CD4-positive, alpha-beta T cell (primary cell): ENCODE measurements at regions not wholly inside any gene's neighbourhood (a gene's known extent, or its start where the extent isn't known, plus 50 kb on each side); places are given as distances from the start of the nearest gene placed in this dataset.

Experiments used
- ATAC-seq: fragments of 200-7000 bp; cut with Tn5 transposase; one replicate; pipeline ENCODE4 v1.10.0; 2022; ENCODE audit warnings: mild to moderate bottlenecking; ENCODE audit not compliant: poor library complexity
- CTCF ChIA-PET: fragments of 350-600 bp; sonication (Branson Sonifier 250); formaldehyde crosslinking; loops from one replicate; lab custom pipeline; 2021; ENCODE audit warnings: antibody characterized with exemption, inconsistent platforms; lab: Charles Lee
- POLR2A ChIA-PET: fragments of 350-600 bp; sonication (Branson Sonifier 250); formaldehyde crosslinking; loops from one replicate; lab custom pipeline; 2021; ENCODE audit warnings: antibody characterized with exemption, inconsistent platforms; lab: Charles Lee
- DNase-seq, 14 experiments: peaks; one replicate each; pipeline ENCODE4 v3.0.0-alpha.2; 2013 to 2020; ENCODE audit warnings: mixed read lengths in 2 of 14
- H3K27ac ChIP-seq, 2 donors: one replicate each; pipeline versions ENCODE4 v1.5.1 to v1.7.0; 2013; ENCODE audit warnings: low read length in 2 of 2, low read depth in 1 of 2, mild to moderate bottlenecking in 1 of 2
- H3K27me3 ChIP-seq, 2 experiments: 1 replicate in 1 of 2; 2 replicates in 1 of 2; pipeline versions ENCODE4 v1.6.1 to v1.7.0; 2013; ENCODE audit warnings: low read length in 2 of 2, control low read depth in 1 of 2, mild to moderate bottlenecking in 1 of 2, moderate library complexity in 1 of 2; ENCODE audit not compliant: insufficient read depth in 2 of 2, control insufficient read depth in 1 of 2
- H3K36me3 ChIP-seq: one replicate; pipeline ENCODE4 v1.6.1; 2013; ENCODE audit warnings: low read length, control low read depth; ENCODE audit not compliant: insufficient read depth
- H3K4me1 ChIP-seq: one replicate; pipeline ENCODE4 v1.6.1; 2013; ENCODE audit warnings: low read length, control low read depth; ENCODE audit not compliant: insufficient read depth
- H3K4me3 ChIP-seq: one replicate; pipeline ENCODE4 v1.5.1; 2013; ENCODE audit warnings: mild to moderate bottlenecking, low read length, moderate library complexity
- H3K9me3 ChIP-seq, 2 experiments: 1 replicate in 1 of 2; 2 replicates in 1 of 2; pipeline versions ENCODE4 v1.6.1 to v1.7.0; 2013; ENCODE audit warnings: low read length in 2 of 2, mild to moderate bottlenecking in 2 of 2, control low read depth in 1 of 2, moderate library complexity in 1 of 2; ENCODE audit not compliant: control insufficient read depth in 1 of 2, insufficient read depth in 1 of 2
- H3K27ac Mint-ChIP-seq: one replicate; pipeline ENCODE4 v1.8.0; 2020; ENCODE audit warnings: mixed read lengths
- H3K27me3 Mint-ChIP-seq: one replicate; pipeline ENCODE4 v1.8.0; 2021; ENCODE audit warnings: mixed read lengths
- H3K36me3 Mint-ChIP-seq: one replicate; pipeline ENCODE4 v1.8.0; 2021; ENCODE audit warnings: low read depth, mixed read lengths
- H3K4me1 Mint-ChIP-seq: one replicate; pipeline ENCODE4 v1.8.0; 2021; ENCODE audit warnings: low read depth, mixed read lengths
- H3K4me3 Mint-ChIP-seq: one replicate; pipeline ENCODE4 v1.8.0; 2020; ENCODE audit warnings: mild to moderate bottlenecking, mixed read lengths
- H3K9me3 Mint-ChIP-seq: one replicate; pipeline ENCODE4 v1.8.0; 2020; ENCODE audit warnings: mixed read lengths
- CTCF ChIP-seq: fragments of 200-600 bp; IDR thresholded peaks from one replicate; pipeline ENCODE4 v1.8.0; 2022; ENCODE audit warnings: antibody characterized with exemption, mild to moderate bottlenecking
- intact Hi-C, 2 experiments: fragments of 100-400 bp; cut with DNase I in 1 of 2; cut with micrococcal nuclease in 1 of 2; formaldehyde crosslinking; loops; one replicate each; pipeline versions ENCODE4 v1.15.1 to v1.9.0; 2023 to 2025; cut with DNase I, micrococcal nuclease

GRCh38 chr7:97578225-97578624 lies 153.7 kb upstream of the TAC1 start:
- no peak overlapping the region for H3K4me3 ChIP-seq
- ATAC-seq (no peak), DNase-seq (no peak)
- Mint-ChIP-seq H3K27me3 (no peaks in the 10 kb centered on the region), H3K4me1 (no peaks in the 10 kb centered on the region), H3K9me3 (peaks cover 10% of the 10 kb centered on the region), H3K4me3 (no peak overlapping the region), H3K36me3 (no peaks in the 10 kb centered on the region), H3K27ac (no peak overlapping the region)
- no peaks in the 10 kb centered on the region for H3K4me1 ChIP-seq
- no peaks in the 10 kb centered on the region for H3K36me3 ChIP-seq
- intact Hi-C loops: no loop called here
- ChIA-PET POLR2A (no interaction called here), CTCF (no interaction called here)
- no peaks in the 10 kb centered on the region for H3K27me3 ChIP-seq
- H3K27ac ChIP-seq: no peak overlapping the region
- TF ChIP-seq CTCF: no peak
- peaks cover 0 to 7% of the 10 kb centered on the region in 2 experiments for H3K9me3 ChIP-seq

GRCh38 chr7:97580205-97580604 lies 151.7 kb upstream of the TAC1 start:
- DNase-seq (peak in 1 of 14 experiments; percentile 6), ATAC-seq (no peak)
- Histone ChIP-seq H3K36me3 (no peaks in the 10 kb centered on the region), H3K27ac (no peak overlapping the region), H3K9me3 (peaks cover 0 to 7% of the 10 kb centered on the region in 2 experiments), H3K4me1 (no peaks in the 10 kb centered on the region), H3K4me3 (no peak overlapping the region), H3K27me3 (no peaks in the 10 kb centered on the region)
- CTCF ChIA-PET: no interaction called here
- Mint-ChIP-seq H3K27ac (no peak overlapping the region), H3K27me3 (no peaks in the 10 kb centered on the region), H3K4me1 (no peaks in the 10 kb centered on the region), H3K4me3 (no peak overlapping the region), H3K9me3 (peaks cover 10% of the 10 kb centered on the region), H3K36me3 (no peaks in the 10 kb centered on the region)
- intact Hi-C loops: loop anchor here in 1 of 2 experiments (5.0 kb wide), 1 partner anchor 953 kb away; no protein-coding TSS in a partner anchor
- POLR2A ChIA-PET: no interaction called here
- no peak for TF ChIP-seq CTCF

GRCh38 chr7:97595439-97595838 lies 136.4 kb upstream of the TAC1 start:
- POLR2A ChIA-PET: no interaction called here
- Mint-ChIP-seq H3K27ac (no peak overlapping the region), H3K9me3 (no peaks in the 10 kb centered on the region), H3K27me3 (peaks cover 13% of the 10 kb centered on the region), H3K4me1 (no peaks in the 10 kb centered on the region), H3K36me3 (no peaks in the 10 kb centered on the region), H3K4me3 (no peak overlapping the region)
- Histone ChIP-seq H3K4me1 (no peaks in the 10 kb centered on the region), H3K4me3 (no peak overlapping the region), H3K9me3 (no peaks in the 10 kb centered on the region), H3K27me3 (no peaks in the 10 kb centered on the region), H3K27ac (no peak overlapping the region), H3K36me3 (no peaks in the 10 kb centered on the region)
- DNase-seq: no peak
- TF ChIP-seq CTCF: no peak
- CTCF ChIA-PET: no interaction called here
- ATAC-seq: no peak
- intact Hi-C loops: no loop called here
